DND-41 (cell line): ENCODE measurements at regions not wholly inside any gene's neighbourhood (a gene's known extent, or its start where the extent isn't known, plus 50 kb on each side); places are given as distances from the start of the nearest gene placed in this dataset.

Source experiments
- ATAC-seq: fragments of 200-7000 bp; cut with Tn5 transposase; 3 replicates; pipeline ENCODE4 v1.9.1; 2021; ENCODE audit warnings: low read depth; ENCODE audit not compliant: insufficient read depth
- DNase-seq: peaks from one replicate; pipeline ENCODE4 v3.0.0-alpha.2; 2020
- H2AFZ ChIP-seq: 2 replicates; pipeline ENCODE4 v1.6.0; 2012; ENCODE audit warnings: low read depth, low read length
- H3K27ac ChIP-seq: 2 replicates; pipeline ENCODE4 v1.5.1; 2012; ENCODE audit warnings: low read length, inconsistent platforms
- H3K27me3 ChIP-seq: fragments of 200-600 bp; sonication (generic); 2 replicates; pipeline ENCODE4 v1.6.0; 2012; ENCODE audit warnings: low read length, mild to moderate bottlenecking, inconsistent platforms; ENCODE audit not compliant: insufficient read depth, poor library complexity
- H3K36me3 ChIP-seq: 2 replicates; pipeline ENCODE4 v1.5.1; 2012; ENCODE audit warnings: low read length, inconsistent platforms; ENCODE audit not compliant: insufficient read depth
- H3K4me1 ChIP-seq: 2 replicates; pipeline ENCODE4 v1.5.1; 2012; ENCODE audit warnings: mild to moderate bottlenecking, low read length; ENCODE audit not compliant: insufficient read depth
- H3K4me2 ChIP-seq: 2 replicates; pipeline ENCODE4 v1.6.0; 2012; ENCODE audit warnings: mild to moderate bottlenecking, moderate library complexity, low read length, inconsistent platforms; ENCODE audit not compliant: insufficient read depth
- H3K4me3 ChIP-seq, 2 experiments: fragments of 200-600 bp in 1 of 2; shearing (Covaris generic) in 1 of 2; 2 replicates each; pipeline ENCODE4 v1.5.1; 2012 to 2016; ENCODE audit warnings: inconsistent platforms in 2 of 2, low read length in 2 of 2, mild to moderate bottlenecking in 2 of 2, low read depth in 1 of 2, moderate library complexity in 1 of 2
- H3K79me2 ChIP-seq: 2 replicates; pipeline ENCODE4 v1.6.0; 2012; ENCODE audit warnings: low read length, inconsistent platforms; ENCODE audit not compliant: insufficient read depth
- H3K9ac ChIP-seq: 2 replicates; pipeline ENCODE4 v1.6.0; 2012; ENCODE audit warnings: low read depth, mild to moderate bottlenecking, inconsistent platforms, low read length, moderate library complexity
- H3K9me3 ChIP-seq: 2 replicates; pipeline ENCODE4 v1.5.1; 2012; ENCODE audit warnings: low read length, moderate library complexity, mild to moderate bottlenecking, inconsistent platforms; ENCODE audit not compliant: insufficient read depth, severe bottlenecking
- H4K20me1 ChIP-seq: 2 replicates; pipeline ENCODE4 v1.6.0; 2012; ENCODE audit warnings: low read length; ENCODE audit not compliant: insufficient read depth
- EZH2 ChIP-seq: IDR thresholded peaks from 3 replicates; pipeline ENCODE4 v1.6.1; 2012; ENCODE audit warnings: borderline replicate concordance, low read depth, mild to moderate bottlenecking, moderate library complexity, low read length, inconsistent platforms; ENCODE audit not compliant: severe bottlenecking
- TF ChIP-seq, protein P1 (sequence below): IDR thresholded peaks from 2 replicates; pipeline ENCODE4 v1.5.1; 2012; ENCODE audit warnings: borderline replicate concordance, low read length, moderate library complexity, mild to moderate bottlenecking; ENCODE audit not compliant: poor library complexity, severe bottlenecking; ENCODE audit errors: extremely low read depth

DNA sequence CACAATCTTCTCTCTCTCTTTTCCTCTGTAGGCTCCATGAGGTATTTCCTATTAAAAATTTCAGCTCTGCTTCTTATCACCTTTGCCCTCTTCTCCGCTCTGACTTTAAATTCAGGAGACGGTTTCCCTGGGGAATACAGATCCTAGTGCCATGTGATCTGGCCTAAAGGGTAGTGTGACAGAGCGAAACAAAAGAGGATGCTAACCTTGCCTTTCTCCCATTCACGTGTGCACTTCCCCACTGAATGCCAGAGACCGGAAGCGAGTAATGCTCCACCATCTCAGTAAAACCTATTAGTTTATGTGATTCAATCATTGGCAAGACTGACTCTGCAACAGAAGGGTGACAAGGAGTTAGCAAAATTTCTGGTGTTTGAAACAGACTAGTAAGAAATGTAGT lies 358.3 kb downstream of the ZNF521 start:
- ATAC-seq (no peak), DNase-seq (no peak)
- Histone ChIP-seq H3K9ac (no peak overlapping the region), H3K27ac (no peak overlapping the region), H4K20me1 (no peaks in the 10 kb centered on the region), H3K27me3 (no peaks in the 10 kb centered on the region), H3K9me3 (no peaks in the 10 kb centered on the region), H2AFZ (no peak overlapping the region), H3K79me2 (no peaks in the 10 kb centered on the region), H3K4me3 (no peak overlapping the region), H3K4me2 (no peak overlapping the region), H3K4me1 (no peaks in the 10 kb centered on the region), H3K36me3 (no peaks in the 10 kb centered on the region)
- TF ChIP-seq, protein P1, sequence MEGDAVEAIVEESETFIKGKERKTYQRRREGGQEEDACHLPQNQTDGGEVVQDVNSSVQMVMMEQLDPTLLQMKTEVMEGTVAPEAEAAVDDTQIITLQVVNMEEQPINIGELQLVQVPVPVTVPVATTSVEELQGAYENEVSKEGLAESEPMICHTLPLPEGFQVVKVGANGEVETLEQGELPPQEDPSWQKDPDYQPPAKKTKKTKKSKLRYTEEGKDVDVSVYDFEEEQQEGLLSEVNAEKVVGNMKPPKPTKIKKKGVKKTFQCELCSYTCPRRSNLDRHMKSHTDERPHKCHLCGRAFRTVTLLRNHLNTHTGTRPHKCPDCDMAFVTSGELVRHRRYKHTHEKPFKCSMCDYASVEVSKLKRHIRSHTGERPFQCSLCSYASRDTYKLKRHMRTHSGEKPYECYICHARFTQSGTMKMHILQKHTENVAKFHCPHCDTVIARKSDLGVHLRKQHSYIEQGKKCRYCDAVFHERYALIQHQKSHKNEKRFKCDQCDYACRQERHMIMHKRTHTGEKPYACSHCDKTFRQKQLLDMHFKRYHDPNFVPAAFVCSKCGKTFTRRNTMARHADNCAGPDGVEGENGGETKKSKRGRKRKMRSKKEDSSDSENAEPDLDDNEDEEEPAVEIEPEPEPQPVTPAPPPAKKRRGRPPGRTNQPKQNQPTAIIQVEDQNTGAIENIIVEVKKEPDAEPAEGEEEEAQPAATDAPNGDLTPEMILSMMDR: no peak
- TF ChIP-seq EZH2: no peak

DNA sequence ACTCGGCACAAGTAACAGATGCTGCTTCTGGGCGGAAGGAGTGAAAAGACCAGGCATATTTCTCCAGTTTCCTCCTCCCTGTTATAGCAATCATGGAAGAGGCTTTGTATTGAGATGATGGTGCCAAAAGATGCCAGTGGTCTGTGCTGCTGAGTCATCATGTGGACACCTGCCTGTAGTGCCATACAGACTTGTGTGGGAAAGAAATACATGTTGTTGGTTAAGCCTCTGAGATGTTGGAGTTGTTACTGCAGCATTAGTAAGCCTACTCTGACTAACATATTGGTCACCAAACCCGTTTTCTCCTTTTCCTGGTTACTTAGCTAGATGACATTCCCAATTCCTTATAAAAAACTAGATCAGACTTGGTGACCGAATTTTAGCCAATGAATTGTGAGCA lies 356.9 kb downstream of the ZNF521 start:
- no peak overlapping the region for H3K27ac ChIP-seq
- no peaks in the 10 kb centered on the region for H3K9me3 ChIP-seq
- H2AFZ ChIP-seq: no peak overlapping the region
- no peaks in the 10 kb centered on the region for H3K4me1 ChIP-seq
- no peaks in the 10 kb centered on the region for H3K36me3 ChIP-seq
- DNase-seq (no peak), ATAC-seq (no peak)
- H3K79me2 ChIP-seq: no peaks in the 10 kb centered on the region
- H3K4me2 ChIP-seq: no peak overlapping the region
- H3K9ac ChIP-seq: no peak overlapping the region
- TF ChIP-seq, protein P1: no peak
- TF ChIP-seq EZH2: no peak
- no peaks in the 10 kb centered on the region for H4K20me1 ChIP-seq
- H3K27me3 ChIP-seq: no peaks in the 10 kb centered on the region
- no peak overlapping the region for H3K4me3 ChIP-seq

GRCh38 chr18:24995755-24996154 lies 356.2 kb downstream of the ZNF521 start:
- Histone ChIP-seq H2AFZ (no peak overlapping the region), H3K4me3 (no peak overlapping the region), H3K27ac (no peak overlapping the region), H3K4me1 (no peaks in the 10 kb centered on the region), H4K20me1 (no peaks in the 10 kb centered on the region), H3K9ac (no peak overlapping the region), H3K4me2 (no peak overlapping the region), H3K36me3 (no peaks in the 10 kb centered on the region), H3K27me3 (no peaks in the 10 kb centered on the region), H3K9me3 (no peaks in the 10 kb centered on the region), H3K79me2 (no peaks in the 10 kb centered on the region)
- ATAC-seq (no peak), DNase-seq (no peak)
- TF ChIP-seq, protein P1: no peak
- no peak for TF ChIP-seq EZH2

DNA sequence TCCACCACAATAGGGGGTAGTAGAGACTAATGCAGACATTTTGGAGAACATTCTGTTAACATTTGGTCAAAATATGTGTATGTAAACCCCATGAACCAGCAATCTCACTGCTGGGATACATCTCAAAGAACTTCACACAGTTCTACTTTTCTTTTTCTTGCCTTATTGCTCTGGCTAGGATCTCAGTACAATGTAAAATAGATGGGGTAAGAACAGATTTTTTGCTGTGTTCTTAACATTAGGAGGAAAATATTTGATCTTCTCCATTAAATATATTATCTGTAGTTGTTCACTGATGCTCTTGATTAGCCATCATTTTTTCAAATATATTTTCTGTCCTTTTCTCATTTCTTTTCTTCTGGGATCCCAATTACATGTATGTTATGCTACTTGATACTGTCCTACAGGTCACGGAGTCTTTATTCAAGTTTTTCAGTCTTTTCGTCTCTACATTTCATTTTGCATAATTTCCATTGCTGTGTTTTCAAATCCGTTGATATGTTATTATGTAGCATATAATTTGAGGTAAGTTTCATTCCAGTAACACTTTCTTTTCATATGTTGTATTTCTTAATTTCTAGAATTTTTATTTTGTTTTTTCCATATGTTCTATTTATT lies 352.2 kb downstream of the ZNF521 start:
- Histone ChIP-seq H3K4me1 (no peaks in the 10 kb centered on the region), H3K4me2 (no peak overlapping the region), H3K36me3 (no peaks in the 10 kb centered on the region), H3K79me2 (no peaks in the 10 kb centered on the region), H3K4me3 (no peak overlapping the region), H2AFZ (no peak overlapping the region), H3K27ac (no peak overlapping the region), H3K27me3 (no peaks in the 10 kb centered on the region), H3K9ac (no peak overlapping the region), H4K20me1 (no peaks in the 10 kb centered on the region), H3K9me3 (no peaks in the 10 kb centered on the region)
- DNase-seq (no peak), ATAC-seq (no peak)
- TF ChIP-seq EZH2: no peak
- TF ChIP-seq, protein P1: no peak
